GM12878 (cell line): ENCODE measurements at regions not wholly inside any gene's neighbourhood (a gene's known extent, or its start where the extent isn't known, plus 50 kb on each side); places are given as distances from the start of the nearest gene placed in this dataset.

ENCODE experiments used
- ATAC-seq: fragments of 200-7000 bp; cut with Tn5 transposase; 3 replicates; pipeline ENCODE4 v1.9.1; 2020; ENCODE audit warnings: mild to moderate bottlenecking, moderate library complexity
- BruUV-seq: library from RNA; stranded (reverse); fragments of 400-500 nt; replicated peaks from 2 replicates; lab custom pipeline; 2021; lab: Mats Ljungman, UMichigan
- CTCF ChIA-PET: fragments of 300-600 bp; sonication (Branson Sonifier 250); formaldehyde crosslinking; extraction: SDS; loops from one replicate; lab custom pipeline; 2021; ENCODE audit warnings: inconsistent platforms; lab: Yijun Ruan, JAX
- POLR2A ChIA-PET: fragments of 350-600 bp; formaldehyde crosslinking; extraction: SDS; loops from one replicate; lab custom pipeline; 2021; ENCODE audit warnings: inconsistent platforms; lab: Charles Lee
- RAD21 ChIA-PET: fragments of 300-600 bp; sonication (Branson Sonifier 250); formaldehyde crosslinking; loops from one replicate; lab custom pipeline; 2023; ENCODE audit warnings: antibody characterized with exemption; ENCODE audit not compliant: unreplicated experiment; lab: Charles Lee
- SMC1A ChIA-PET: fragments of 300-600 bp; sonication (Branson Sonifier 250); formaldehyde crosslinking; loops from one replicate; lab custom pipeline; 2023; ENCODE audit not compliant: unreplicated experiment, uncharacterized antibody; lab: Charles Lee
- DNase-seq: peaks from one replicate; pipeline ENCODE4 v3.0.0-alpha.2; 2011; ENCODE audit warnings: low read depth, low spot score
- FAIRE-seq: peaks from 3 replicates; lab custom pipeline; 2011; peaks lifted over from hg19 to GRCh38; lab: Jason Lieb, UNC
- H2AFZ ChIP-seq: 2 replicates; pipeline ENCODE4 v1.6.0; 2011; ENCODE audit warnings: low read depth, low read length, control low read depth; ENCODE audit not compliant: control insufficient read depth
- H3K27ac ChIP-seq: 2 replicates; pipeline ENCODE4 v1.5.1; 2011; ENCODE audit warnings: control low read depth; ENCODE audit not compliant: control insufficient read depth, insufficient read depth
- H3K27me3 ChIP-seq, 2 experiments: replicated peaks in 1 of 2; 2 replicates each; pipeline versions ENCODE4 v1.6.0 to v1.6.1; 2011; ENCODE audit warnings: low read length in 1 of 2; ENCODE audit not compliant: control insufficient read depth in 2 of 2, insufficient read depth in 2 of 2
- H3K36me3 ChIP-seq, 2 experiments: 2 replicates each; pipeline ENCODE4 v1.5.1; 2011; ENCODE audit warnings: low read length in 1 of 2; ENCODE audit not compliant: control insufficient read depth in 2 of 2, insufficient read depth in 2 of 2
- H3K4me1 ChIP-seq: 2 replicates; pipeline ENCODE4 v1.6.1; 2011; ENCODE audit warnings: mild to moderate bottlenecking, low read length, moderate library complexity, mixed read lengths; ENCODE audit not compliant: control insufficient read depth, insufficient read depth
- H3K4me2 ChIP-seq: 2 replicates; pipeline ENCODE4 v1.6.0; 2011; ENCODE audit warnings: control low read depth; ENCODE audit not compliant: control insufficient read depth, insufficient read depth
- H3K4me3 ChIP-seq: fragments of 200-600 bp; sonication (generic); 2 replicates; pipeline ENCODE4 v1.5.1; 2016
- H3K79me2 ChIP-seq: 2 replicates; pipeline ENCODE4 v1.6.0; 2011; ENCODE audit warnings: low read length; ENCODE audit not compliant: control insufficient read depth, insufficient read depth
- H3K9ac ChIP-seq: 2 replicates; pipeline ENCODE4 v1.8.0; 2011; ENCODE audit warnings: low read length, control low read depth, mixed read lengths; ENCODE audit not compliant: control insufficient read depth, insufficient read depth
- H3K9me3 ChIP-seq: replicated peaks from 3 replicates; pipeline ENCODE4 v1.5.1; 2011; ENCODE audit warnings: mild to moderate bottlenecking, low read length; ENCODE audit not compliant: control insufficient read depth, insufficient read depth
- H4K20me1 ChIP-seq: 2 replicates; pipeline ENCODE4 v1.6.0; 2011; ENCODE audit not compliant: control insufficient read depth, insufficient read depth
- ATF7 ChIP-seq: fragments of 450-650 bp; IDR thresholded peaks from 2 replicates; pipeline ENCODE4 v1.6.1; 2016; ENCODE audit warnings: low read depth, mild to moderate bottlenecking
- EED ChIP-seq: sonication (generic); IDR thresholded peaks from 2 replicates; pipeline ENCODE4 v1.6.1; 2016; ENCODE audit warnings: antibody characterized with exemption, low read depth
- HDAC2 ChIP-seq: fragments of 200-600 bp; sonication (generic); IDR thresholded peaks from 2 replicates; pipeline ENCODE4 v1.6.1; 2017
- PML ChIP-seq: IDR thresholded peaks from 2 replicates; pipeline ENCODE4 v1.6.1; 2012; ENCODE audit warnings: low read length, inconsistent platforms
- POU2F2 ChIP-seq: IDR thresholded peaks from 3 replicates; pipeline ENCODE4 v1.6.1; 2011; ENCODE audit warnings: low read depth, mild to moderate bottlenecking, low read length, borderline replicate concordance
- RELA ChIP-seq: fragments of 450-650 bp; IDR thresholded peaks from 2 replicates; pipeline ENCODE4 v1.8.0; 2014; ENCODE audit warnings: borderline replicate concordance; ENCODE audit not compliant: partially characterized antibody
- SIN3A ChIP-seq: IDR thresholded peaks from 2 replicates; pipeline ENCODE4 v1.6.1; 2012; ENCODE audit warnings: low read depth, low read length, improper control_type of control experiment
- ZSCAN29 ChIP-seq: fragments of 450-650 bp; IDR thresholded peaks from 2 replicates; pipeline ENCODE4 v1.6.1; 2017; ENCODE audit warnings: mild to moderate bottlenecking, moderate library complexity
- WGBS: methylation state at CpG from one replicate; pipeline ENCODE4 v1.1.6; 2016; ENCODE audit warnings: low lambda C conversion rate; ENCODE audit not compliant: insufficient replicate concordance, insufficient coverage; ENCODE audit errors: missing lambda C conversion rate; 5-methylcytosine and 5-hydroxymethylcytosine counted together
- in situ Hi-C: fragments of 300-500 bp; cut with MboI; formaldehyde crosslinking; loops from 9 replicates; pipeline ENCODE4 v1.14.3; 2018; ENCODE audit warnings: mixed read lengths
- intact Hi-C: fragments of 100-400 bp; cut with micrococcal nuclease; formaldehyde crosslinking; loops from one replicate; pipeline ENCODE4 v1.14.2; 2022; ENCODE audit not compliant: unreplicated experiment
- TF ChIP-seq, protein P1 (sequence below): fragments of 450-650 bp; formaldehyde crosslinking; IDR thresholded peaks from 2 replicates; pipeline ENCODE4 v1.5.0; 2022; ENCODE audit warnings: mild to moderate bottlenecking, missing genetic modification characterization

DNA sequence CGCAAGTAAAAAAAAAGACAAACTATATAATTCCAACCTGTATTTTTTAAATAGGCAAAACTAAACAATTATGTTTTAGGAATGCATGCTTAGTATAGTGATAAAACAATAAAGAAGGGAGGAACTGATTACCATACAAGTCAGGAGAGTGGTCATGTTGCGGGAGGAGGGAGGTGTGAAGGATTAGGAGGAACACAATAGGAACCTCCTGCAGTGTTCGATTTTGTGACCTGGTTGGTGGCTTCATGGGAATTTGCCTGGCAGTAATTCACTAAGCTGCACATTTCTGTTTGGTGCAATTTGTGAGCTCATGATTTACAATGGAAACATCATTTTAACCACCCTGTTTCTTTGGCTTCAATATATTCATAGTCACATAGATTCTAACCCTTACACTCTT, 78.3 kb downstream of the TPRA1 start:
- Histone ChIP-seq H3K9ac (no peak overlapping the region), H3K27ac (no peak overlapping the region), H3K4me1 (no peaks in the 10 kb centered on the region), H3K36me3 (no peaks in the 10 kb centered on the region), H3K9me3 (no peaks in the 10 kb centered on the region), H3K4me3 (no peak overlapping the region), H4K20me1 (no peaks in the 10 kb centered on the region), H3K79me2 (no peaks in the 10 kb centered on the region), H3K4me2 (no peak overlapping the region), H3K27me3 (no peaks in the 10 kb centered on the region), H2AFZ (no peak overlapping the region)
- SMC1A ChIA-PET, result no interaction called here
- ATAC-seq (no peak), FAIRE-seq (no peak), DNase-seq (no peak)
- TF ChIP-seq HDAC2, result no peak
- TF ChIP-seq PML, result no peak
- TF ChIP-seq, protein P1, sequence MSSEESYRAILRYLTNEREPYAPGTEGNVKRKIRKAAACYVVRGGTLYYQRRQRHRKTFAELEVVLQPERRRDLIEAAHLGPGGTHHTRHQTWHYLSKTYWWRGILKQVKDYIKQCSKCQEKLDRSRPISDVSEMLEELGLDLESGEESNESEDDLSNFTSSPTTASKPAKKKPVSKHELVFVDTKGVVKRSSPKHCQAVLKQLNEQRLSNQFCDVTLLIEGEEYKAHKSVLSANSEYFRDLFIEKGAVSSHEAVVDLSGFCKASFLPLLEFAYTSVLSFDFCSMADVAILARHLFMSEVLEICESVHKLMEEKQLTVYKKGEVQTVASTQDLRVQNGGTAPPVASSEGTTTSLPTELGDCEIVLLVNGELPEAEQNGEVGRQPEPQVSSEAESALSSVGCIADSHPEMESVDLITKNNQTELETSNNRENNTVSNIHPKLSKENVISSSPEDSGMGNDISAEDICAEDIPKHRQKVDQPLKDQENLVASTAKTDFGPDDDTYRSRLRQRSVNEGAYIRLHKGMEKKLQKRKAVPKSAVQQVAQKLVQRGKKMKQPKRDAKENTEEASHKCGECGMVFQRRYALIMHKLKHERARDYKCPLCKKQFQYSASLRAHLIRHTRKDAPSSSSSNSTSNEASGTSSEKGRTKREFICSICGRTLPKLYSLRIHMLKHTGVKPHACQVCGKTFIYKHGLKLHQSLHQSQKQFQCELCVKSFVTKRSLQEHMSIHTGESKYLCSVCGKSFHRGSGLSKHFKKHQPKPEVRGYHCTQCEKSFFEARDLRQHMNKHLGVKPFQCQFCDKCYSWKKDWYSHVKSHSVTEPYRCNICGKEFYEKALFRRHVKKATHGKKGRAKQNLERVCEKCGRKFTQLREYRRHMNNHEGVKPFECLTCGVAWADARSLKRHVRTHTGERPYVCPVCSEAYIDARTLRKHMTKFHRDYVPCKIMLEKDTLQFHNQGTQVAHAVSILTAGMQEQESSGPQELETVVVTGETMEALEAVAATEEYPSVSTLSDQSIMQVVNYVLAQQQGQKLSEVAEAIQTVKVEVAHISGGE (CRISPR knock-in tag), result no peak
- no peak for TF ChIP-seq POU2F2
- no peak for TF ChIP-seq ZSCAN29
- no peak for TF ChIP-seq ATF7
- no peak for TF ChIP-seq SIN3A
- TF ChIP-seq RELA, result no peak
- TF ChIP-seq EED, result no peak
- no TSS peak for BruUV-seq
- POLR2A ChIA-PET, result no interaction called here
- WGBS, result 21% methylated on average over 3 of the region's 3 CpGs
- CTCF ChIA-PET, result interaction anchor here (0.7 kb wide), 1 partner anchor 368 kb away, joined by 3 read pairs; no protein-coding TSS in a partner anchor
- RAD21 ChIA-PET, result no interaction called here
- in situ Hi-C loops (no loop called here), intact Hi-C loops (no loop called here)
